CD4-positive, alpha-beta T cell treated with Interleukin-6 at 100 ng/mL for 8 hours (primary cell): ENCODE measurements at regions not wholly inside any gene's neighbourhood (a gene's known extent, or its start where the extent isn't known, plus 50 kb on each side); places are given as distances from the start of the nearest gene placed in this dataset.
"Not testable (repeated sequence)": the region's sequence is repeated elsewhere in the genome, so short reads cannot be mapped to it uniquely, and the experiment has no call there.

Experiments used
- DNase-seq: peaks from one replicate; pipeline ENCODE4 v3.0.0-alpha.2; 2020; ENCODE audit warnings: mixed read lengths, low spot score

- no peak for DNase-seq
Observed at GRCh38 chr6:141393405-141394124, 739.2 kb upstream of the GJE1 start.

GRCh38 chr6:141391135-141391534 lies 741.6 kb upstream of the GJE1 start:
- DNase-seq, result not testable (repeated sequence)

GRCh38 chr6:141388666-141389065 lies 744.1 kb upstream of the GJE1 start:
- no peak for DNase-seq

GRCh38 chr6:141370438-141370837 lies 762.3 kb upstream of the GJE1 start:
- no peak for DNase-seq

GRCh38 chr6:141366796-141367195 lies 765.9 kb upstream of the GJE1 start:
- DNase-seq, result not testable (repeated sequence)

GRCh38 chr6:141364694-141365093 lies 768.0 kb upstream of the GJE1 start:
- no peak for DNase-seq

- no peak for DNase-seq
Observed at GRCh38 chr6:141364232-141364631, 768.5 kb upstream of the GJE1 start.

GRCh38 chr6:141361559-141361958 lies 771.2 kb upstream of the GJE1 start:
- no peak for DNase-seq

GRCh38 chr6:141359953-141360352 lies 772.8 kb upstream of the GJE1 start:
- no peak for DNase-seq

- no peak for DNase-seq
Observed at GRCh38 chr6:141354191-141354955, 778.4 kb upstream of the GJE1 start.

- DNase-seq, result no peak
Observed at GRCh38 chr6:141351721-141352120, 781.0 kb upstream of the GJE1 start.

GRCh38 chr6:141349710-141350109 lies 783.0 kb upstream of the GJE1 start:
- no peak for DNase-seq

- DNase-seq, result no peak
Observed at GRCh38 chr6:141347906-141348492, 784.7 kb upstream of the GJE1 start.

GRCh38 chr6:141347086-141347485 lies 785.6 kb upstream of the GJE1 start:
- DNase-seq, result no peak

- DNase-seq, result no peak
Observed at GRCh38 chr6:141346535-141346934, 786.2 kb upstream of the GJE1 start.

GRCh38 chr6:141337191-141337590 lies 795.5 kb upstream of the GJE1 start:
- no peak for DNase-seq

- no peak for DNase-seq
Observed at GRCh38 chr6:141335477-141336273, 797.0 kb upstream of the GJE1 start.

- DNase-seq, result no peak
Observed at GRCh38 chr6:141326925-141327324, 805.8 kb upstream of the GJE1 start.

- DNase-seq, result peak; percentile 22
Observed at GRCh38 chr6:141326426-141326825, 806.3 kb upstream of the GJE1 start.

- no peak for DNase-seq
Observed at GRCh38 chr6:141321493-141322347, 811.0 kb upstream of the GJE1 start.

- DNase-seq, result no peak
Observed at GRCh38 chr6:141316236-141316635, 816.5 kb upstream of the GJE1 start.
